ENCODE measurements at regions not wholly inside any gene's neighbourhood (a gene's known extent, or its start where the extent isn't known, plus 50 kb on each side); places are given as distances from the start of the nearest gene placed in this dataset.

DNA sequence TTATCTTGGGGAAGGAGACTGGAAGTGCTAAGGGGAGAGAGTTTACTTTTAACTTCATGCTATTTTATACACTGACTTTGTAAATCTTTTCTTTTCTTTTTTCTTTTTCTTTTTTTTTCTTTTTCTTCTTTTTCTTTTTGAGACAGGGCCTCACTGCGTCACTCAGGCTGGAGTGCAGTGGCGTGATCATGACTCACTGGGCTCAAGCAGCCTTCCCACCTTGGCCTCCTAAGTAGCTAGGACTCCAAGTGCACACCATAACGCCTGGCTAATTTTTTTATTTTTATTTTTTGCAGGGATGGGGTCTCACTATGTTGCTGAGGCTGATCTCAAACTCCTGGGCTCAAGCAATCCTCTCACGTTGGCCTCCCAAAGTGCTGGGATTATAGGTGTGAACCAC, 294.6 kb upstream of the PRICKLE1 start (continued):
- TF ChIP-seq ZNF830 (tag by site-specific recombination; IDR thresholded peaks at IDR 0.05; ENCODE audit: low read depth) (no peak), ZNF10 (tag by site-specific recombination; IDR thresholded peaks at IDR 0.05) (no peak), KLF9 (tag by site-specific recombination; IDR thresholded peaks at IDR 0.05; ENCODE audit: low read depth) (no peak), HOXC10 (CRISPR knock-in tag; IDR thresholded peaks at IDR 0.05) (no peak), ZNF776 (tag by site-specific recombination; IDR thresholded peaks at IDR 0.05; ENCODE audit: borderline replicate concordance) (no peak), KLF10 (tag by site-specific recombination; IDR thresholded peaks at IDR 0.05) (no peak), FEZF1 (tag by site-specific recombination; IDR thresholded peaks at IDR 0.05) (no peak), SP2 (tag by site-specific recombination; IDR thresholded peaks at IDR 0.05) (no peak)

DNA sequence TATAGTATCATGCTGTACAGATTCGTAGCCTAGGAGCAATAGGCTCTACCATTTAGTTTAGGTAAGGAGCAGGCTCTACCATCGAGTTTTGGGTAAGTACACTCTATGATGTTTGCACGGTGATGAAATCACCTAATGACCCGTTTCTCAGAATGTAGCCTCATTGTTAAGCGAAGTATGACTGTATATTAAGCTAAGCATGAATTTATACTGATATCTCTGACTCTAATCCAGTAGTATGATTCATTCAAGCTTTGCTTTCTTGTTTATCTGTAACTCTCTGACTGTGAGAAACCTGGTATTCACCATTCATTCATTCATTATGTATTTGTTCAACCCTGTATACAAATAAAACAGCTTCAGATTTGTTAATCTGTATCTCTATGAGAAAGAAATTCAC, 283.9 kb upstream of the PRICKLE1 start:
- ChIA-PET POLR2A (no interaction called here), CTCF (no interaction called here)
- TF ChIP-seq EGR2 (tag by site-specific recombination; IDR thresholded peaks at IDR 0.05; ENCODE audit: low read depth), result no peak
- TF ChIP-seq HOXD13 (CRISPR knock-in tag; IDR thresholded peaks at IDR 0.05; ENCODE audit: borderline replicate concordance), result no peak
- TF ChIP-seq, protein P1, sequence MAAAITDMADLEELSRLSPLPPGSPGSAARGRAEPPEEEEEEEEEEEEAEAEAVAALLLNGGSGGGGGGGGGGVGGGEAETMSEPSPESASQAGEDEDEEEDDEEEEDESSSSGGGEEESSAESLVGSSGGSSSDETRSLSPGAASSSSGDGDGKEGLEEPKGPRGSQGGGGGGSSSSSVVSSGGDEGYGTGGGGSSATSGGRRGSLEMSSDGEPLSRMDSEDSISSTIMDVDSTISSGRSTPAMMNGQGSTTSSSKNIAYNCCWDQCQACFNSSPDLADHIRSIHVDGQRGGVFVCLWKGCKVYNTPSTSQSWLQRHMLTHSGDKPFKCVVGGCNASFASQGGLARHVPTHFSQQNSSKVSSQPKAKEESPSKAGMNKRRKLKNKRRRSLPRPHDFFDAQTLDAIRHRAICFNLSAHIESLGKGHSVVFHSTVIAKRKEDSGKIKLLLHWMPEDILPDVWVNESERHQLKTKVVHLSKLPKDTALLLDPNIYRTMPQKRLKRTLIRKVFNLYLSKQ (tag by site-specific recombination; IDR thresholded peaks at IDR 0.05; ENCODE audit: borderline replicate concordance), result no peak
- TF ChIP-seq REPIN1 (tag by site-specific recombination; IDR thresholded peaks at IDR 0.05; ENCODE audit: low read depth), result no peak
- no peak for TF ChIP-seq ZNF658 (tag by site-specific recombination; IDR thresholded peaks at IDR 0.05)
- TF ChIP-seq ZNF544 (tag by site-specific recombination; IDR thresholded peaks at IDR 0.05), result no peak
- Histone ChIP-seq H3K4me3 (ENCODE audit: low read depth, low read length) (no peak overlapping the region), H3K36me3 (ENCODE audit: control insufficient read depth in 2 of 2, insufficient read depth in 1 of 2, low read length in 2 of 2) (no peaks in the 10 kb centered on the region), H3K27ac (ENCODE audit: extremely low read depth, low read depth, low read length) (no peak overlapping the region), H3K9me3 (ENCODE audit: control insufficient read depth, insufficient read depth, low read depth, low read length) (no peaks in the 10 kb centered on the region), H3K4me1 (ENCODE audit: control insufficient read depth, insufficient read depth, low read length) (no peaks in the 10 kb centered on the region)

DNA sequence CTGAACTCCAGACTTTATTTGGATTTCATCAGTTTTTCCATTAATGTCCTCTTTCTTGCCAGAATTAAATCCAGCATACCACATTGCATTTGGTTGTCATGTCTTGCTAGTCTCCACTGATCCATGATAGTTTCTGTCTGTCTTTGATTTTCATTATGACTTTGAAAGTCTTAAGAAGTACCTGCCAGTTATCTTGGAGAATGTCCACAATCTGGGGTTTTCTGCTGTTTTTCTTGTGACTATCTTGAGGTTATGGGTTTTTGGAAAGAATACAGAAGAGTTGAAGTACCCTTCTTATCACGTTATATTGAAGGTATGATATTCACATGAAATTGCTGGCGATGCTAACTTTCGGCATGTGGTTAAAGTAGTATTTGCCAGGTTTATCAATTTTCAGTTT, 282.3 kb upstream of the PRICKLE1 start:
- Histone ChIP-seq H3K36me3 (ENCODE audit: control insufficient read depth in 2 of 2, insufficient read depth in 1 of 2, low read length in 2 of 2) (no peaks in the 10 kb centered on the region), H3K9me3 (ENCODE audit: control insufficient read depth, insufficient read depth, low read depth, low read length) (no peaks in the 10 kb centered on the region), H3K4me1 (ENCODE audit: control insufficient read depth, insufficient read depth, low read length) (no peaks in the 10 kb centered on the region), H3K4me3 (ENCODE audit: low read depth, low read length) (no peak overlapping the region), H3K27ac (ENCODE audit: extremely low read depth, low read depth, low read length) (no peak overlapping the region)
- POLR2A ChIA-PET, result no interaction called here
- CTCF ChIA-PET, result no interaction called here
- no peak for TF ChIP-seq ZNF473 (tag by site-specific recombination; IDR thresholded peaks at IDR 0.05)

DNA sequence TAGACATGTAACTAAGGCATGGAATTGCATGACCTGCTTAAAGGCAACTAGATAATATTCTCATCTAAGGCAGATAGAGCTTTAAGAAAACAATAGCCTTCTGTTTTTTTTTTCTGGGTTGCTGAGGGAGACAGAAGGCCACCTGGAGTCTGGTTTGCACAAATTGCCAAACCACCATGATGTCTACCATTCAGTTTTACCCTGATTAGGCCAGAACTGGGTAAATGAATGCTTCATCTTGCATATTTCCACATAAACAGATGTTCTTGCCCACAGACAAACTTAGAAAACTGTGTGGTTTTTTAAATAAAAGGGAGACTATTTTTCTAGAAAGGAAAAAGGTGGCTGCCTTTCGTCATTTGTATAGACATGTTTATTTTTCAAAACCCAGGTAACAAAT, 278.7 kb upstream of the PRICKLE1 start:
- no peaks in the 10 kb centered on the region for H3K4me1 ChIP-seq (ENCODE audit: control insufficient read depth, insufficient read depth, low read length)
- ChIA-PET CTCF (no interaction called here), POLR2A (no interaction called here)
- no peaks in the 10 kb centered on the region for H3K36me3 ChIP-seq (ENCODE audit: control insufficient read depth in 2 of 2, insufficient read depth in 1 of 2, low read length in 2 of 2)
- H3K27ac ChIP-seq (ENCODE audit: extremely low read depth, low read depth, low read length), result no peak overlapping the region
- no peak overlapping the region for H3K4me3 ChIP-seq (ENCODE audit: low read depth, low read length)
- no peaks in the 10 kb centered on the region for H3K9me3 ChIP-seq (ENCODE audit: control insufficient read depth, insufficient read depth, low read depth, low read length)
- TF ChIP-seq, protein P2, sequence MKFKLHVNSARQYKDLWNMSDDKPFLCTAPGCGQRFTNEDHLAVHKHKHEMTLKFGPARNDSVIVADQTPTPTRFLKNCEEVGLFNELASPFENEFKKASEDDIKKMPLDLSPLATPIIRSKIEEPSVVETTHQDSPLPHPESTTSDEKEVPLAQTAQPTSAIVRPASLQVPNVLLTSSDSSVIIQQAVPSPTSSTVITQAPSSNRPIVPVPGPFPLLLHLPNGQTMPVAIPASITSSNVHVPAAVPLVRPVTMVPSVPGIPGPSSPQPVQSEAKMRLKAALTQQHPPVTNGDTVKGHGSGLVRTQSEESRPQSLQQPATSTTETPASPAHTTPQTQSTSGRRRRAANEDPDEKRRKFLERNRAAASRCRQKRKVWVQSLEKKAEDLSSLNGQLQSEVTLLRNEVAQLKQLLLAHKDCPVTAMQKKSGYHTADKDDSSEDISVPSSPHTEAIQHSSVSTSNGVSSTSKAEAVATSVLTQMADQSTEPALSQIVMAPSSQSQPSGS (tag by site-specific recombination; IDR thresholded peaks at IDR 0.05; ENCODE audit: low read depth), result no peak
- TF ChIP-seq, protein P3, sequence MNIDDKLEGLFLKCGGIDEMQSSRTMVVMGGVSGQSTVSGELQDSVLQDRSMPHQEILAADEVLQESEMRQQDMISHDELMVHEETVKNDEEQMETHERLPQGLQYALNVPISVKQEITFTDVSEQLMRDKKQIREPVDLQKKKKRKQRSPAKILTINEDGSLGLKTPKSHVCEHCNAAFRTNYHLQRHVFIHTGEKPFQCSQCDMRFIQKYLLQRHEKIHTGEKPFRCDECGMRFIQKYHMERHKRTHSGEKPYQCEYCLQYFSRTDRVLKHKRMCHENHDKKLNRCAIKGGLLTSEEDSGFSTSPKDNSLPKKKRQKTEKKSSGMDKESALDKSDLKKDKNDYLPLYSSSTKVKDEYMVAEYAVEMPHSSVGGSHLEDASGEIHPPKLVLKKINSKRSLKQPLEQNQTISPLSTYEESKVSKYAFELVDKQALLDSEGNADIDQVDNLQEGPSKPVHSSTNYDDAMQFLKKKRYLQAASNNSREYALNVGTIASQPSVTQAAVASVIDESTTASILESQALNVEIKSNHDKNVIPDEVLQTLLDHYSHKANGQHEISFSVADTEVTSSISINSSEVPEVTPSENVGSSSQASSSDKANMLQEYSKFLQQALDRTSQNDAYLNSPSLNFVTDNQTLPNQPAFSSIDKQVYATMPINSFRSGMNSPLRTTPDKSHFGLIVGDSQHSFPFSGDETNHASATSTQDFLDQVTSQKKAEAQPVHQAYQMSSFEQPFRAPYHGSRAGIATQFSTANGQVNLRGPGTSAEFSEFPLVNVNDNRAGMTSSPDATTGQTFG (tag by site-specific recombination; IDR thresholded peaks at IDR 0.05; ENCODE audit: borderline replicate concordance), result no peak
- no peak for TF ChIP-seq ZNF416 (tag by site-specific recombination; IDR thresholded peaks at IDR 0.05)
- TF ChIP-seq, protein P4, sequence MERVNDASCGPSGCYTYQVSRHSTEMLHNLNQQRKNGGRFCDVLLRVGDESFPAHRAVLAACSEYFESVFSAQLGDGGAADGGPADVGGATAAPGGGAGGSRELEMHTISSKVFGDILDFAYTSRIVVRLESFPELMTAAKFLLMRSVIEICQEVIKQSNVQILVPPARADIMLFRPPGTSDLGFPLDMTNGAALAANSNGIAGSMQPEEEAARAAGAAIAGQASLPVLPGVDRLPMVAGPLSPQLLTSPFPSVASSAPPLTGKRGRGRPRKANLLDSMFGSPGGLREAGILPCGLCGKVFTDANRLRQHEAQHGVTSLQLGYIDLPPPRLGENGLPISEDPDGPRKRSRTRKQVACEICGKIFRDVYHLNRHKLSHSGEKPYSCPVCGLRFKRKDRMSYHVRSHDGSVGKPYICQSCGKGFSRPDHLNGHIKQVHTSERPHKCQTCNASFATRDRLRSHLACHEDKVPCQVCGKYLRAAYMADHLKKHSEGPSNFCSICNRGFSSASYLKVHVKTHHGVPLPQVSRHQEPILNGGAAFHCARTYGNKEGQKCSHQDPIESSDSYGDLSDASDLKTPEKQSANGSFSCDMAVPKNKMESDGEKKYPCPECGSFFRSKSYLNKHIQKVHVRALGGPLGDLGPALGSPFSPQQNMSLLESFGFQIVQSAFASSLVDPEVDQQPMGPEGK (tag by site-specific recombination; IDR thresholded peaks at IDR 0.05), result no peak
- no peak for TF ChIP-seq GLIS1 (tag by site-specific recombination; IDR thresholded peaks at IDR 0.05)
- TF ChIP-seq ZNF610 (tag by site-specific recombination; IDR thresholded peaks at IDR 0.05; ENCODE audit: borderline replicate concordance), result no peak
- TF ChIP-seq ZNF155 (tag by site-specific recombination; IDR thresholded peaks at IDR 0.05), result no peak
- no peak for TF ChIP-seq ZNF140 (tag by site-specific recombination; IDR thresholded peaks at IDR 0.05)
- TF ChIP-seq, protein P1 (tag by site-specific recombination; IDR thresholded peaks at IDR 0.05; ENCODE audit: borderline replicate concordance), result no peak
